ENCODE measurements at regions not wholly inside any gene's neighbourhood (a gene's known extent, or its start where the extent isn't known, plus 50 kb on each side); places are given as distances from the start of the nearest gene placed in this dataset.

DNA sequence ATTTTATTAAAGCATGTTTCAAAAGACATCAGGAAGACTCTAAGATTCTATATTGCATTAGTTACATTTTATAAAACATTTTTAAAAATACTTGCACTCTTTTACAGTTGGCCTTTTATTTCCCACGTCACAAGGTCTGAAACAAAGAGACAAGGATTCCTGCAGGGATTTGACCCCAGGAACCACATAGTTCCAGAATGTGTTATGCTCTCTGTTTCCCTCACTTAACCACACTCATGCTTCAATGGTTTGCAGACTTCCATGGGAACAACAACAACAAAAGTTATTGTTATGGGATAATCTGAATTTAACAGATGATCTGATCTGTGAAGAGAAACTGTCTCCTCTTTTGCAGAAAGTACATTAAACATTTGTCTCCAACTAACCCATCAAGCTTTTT is 104.3 kb upstream of the PPFIA2 start:
- DNase-seq: no peak
- H3K4me1 ChIP-seq: no peaks in the 10 kb centered on the region
- no peaks in the 10 kb centered on the region for H3K9me3 ChIP-seq
- no peak overlapping the region for H3K27ac ChIP-seq
- TF ChIP-seq POLR2A (IDR thresholded peaks at IDR 0.05): no peak
- TF ChIP-seq, protein P1, sequence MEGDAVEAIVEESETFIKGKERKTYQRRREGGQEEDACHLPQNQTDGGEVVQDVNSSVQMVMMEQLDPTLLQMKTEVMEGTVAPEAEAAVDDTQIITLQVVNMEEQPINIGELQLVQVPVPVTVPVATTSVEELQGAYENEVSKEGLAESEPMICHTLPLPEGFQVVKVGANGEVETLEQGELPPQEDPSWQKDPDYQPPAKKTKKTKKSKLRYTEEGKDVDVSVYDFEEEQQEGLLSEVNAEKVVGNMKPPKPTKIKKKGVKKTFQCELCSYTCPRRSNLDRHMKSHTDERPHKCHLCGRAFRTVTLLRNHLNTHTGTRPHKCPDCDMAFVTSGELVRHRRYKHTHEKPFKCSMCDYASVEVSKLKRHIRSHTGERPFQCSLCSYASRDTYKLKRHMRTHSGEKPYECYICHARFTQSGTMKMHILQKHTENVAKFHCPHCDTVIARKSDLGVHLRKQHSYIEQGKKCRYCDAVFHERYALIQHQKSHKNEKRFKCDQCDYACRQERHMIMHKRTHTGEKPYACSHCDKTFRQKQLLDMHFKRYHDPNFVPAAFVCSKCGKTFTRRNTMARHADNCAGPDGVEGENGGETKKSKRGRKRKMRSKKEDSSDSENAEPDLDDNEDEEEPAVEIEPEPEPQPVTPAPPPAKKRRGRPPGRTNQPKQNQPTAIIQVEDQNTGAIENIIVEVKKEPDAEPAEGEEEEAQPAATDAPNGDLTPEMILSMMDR (IDR thresholded peaks at IDR 0.05): no peak
- no peak overlapping the region for H3K4me3 ChIP-seq
- no peaks in the 10 kb centered on the region for H3K36me3 ChIP-seq
- H3K27me3 ChIP-seq: no peaks in the 10 kb centered on the region

DNA sequence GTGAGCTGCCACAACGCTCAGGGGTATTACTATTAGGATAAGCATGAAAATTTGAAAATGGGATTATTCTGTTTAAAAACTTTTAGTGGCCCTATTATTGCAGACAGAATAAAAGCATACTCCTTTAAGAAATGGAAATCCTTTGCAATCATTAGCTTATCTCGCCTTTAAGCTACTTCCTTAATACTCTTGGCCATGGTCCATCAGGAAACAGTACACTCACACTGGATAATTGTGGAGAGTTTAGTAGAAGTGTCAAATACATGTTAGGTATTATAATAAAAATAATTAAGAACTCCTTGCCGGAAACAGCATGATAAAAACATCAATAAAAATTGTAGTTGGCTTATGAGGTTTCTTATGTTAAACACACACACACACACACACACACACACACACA is 100.4 kb upstream of the PPFIA2 start:
- Histone ChIP-seq H3K36me3 (no peaks in the 10 kb centered on the region), H3K27ac (no peak overlapping the region), H3K4me3 (no peak overlapping the region), H3K27me3 (no peaks in the 10 kb centered on the region), H3K4me1 (no peaks in the 10 kb centered on the region), H3K9me3 (no peaks in the 10 kb centered on the region)
- TF ChIP-seq POLR2A (IDR thresholded peaks at IDR 0.05): no peak
- TF ChIP-seq, protein P1 (IDR thresholded peaks at IDR 0.05): no peak
- no peak for DNase-seq

DNA sequence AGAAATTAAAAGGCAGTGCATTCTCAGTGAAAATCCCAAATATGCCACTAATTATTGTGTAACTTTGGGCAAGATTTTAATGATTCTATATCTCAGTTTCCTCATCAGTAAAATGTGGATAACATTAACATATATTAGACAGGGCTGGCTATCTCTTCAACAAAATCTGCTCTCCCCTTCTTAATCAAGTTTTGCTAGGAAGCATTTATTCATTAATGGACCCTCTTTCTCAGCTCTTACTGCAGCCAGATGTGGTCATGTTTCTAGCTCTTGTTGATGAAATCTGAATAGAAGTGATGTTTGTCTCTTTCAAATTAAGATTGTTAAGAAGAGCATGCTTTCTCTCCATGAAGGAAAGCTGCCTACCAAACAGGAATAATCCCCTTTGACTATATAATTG is 84.4 kb upstream of the PPFIA2 start:
- no peaks in the 10 kb centered on the region for H3K9me3 ChIP-seq
- H3K27ac ChIP-seq: no peak overlapping the region
- DNase-seq: no peak
- H3K4me1 ChIP-seq: no peaks in the 10 kb centered on the region
- H3K36me3 ChIP-seq: no peaks in the 10 kb centered on the region
- H3K4me3 ChIP-seq: no peak overlapping the region
- TF ChIP-seq POLR2A (IDR thresholded peaks at IDR 0.05): no peak
- TF ChIP-seq, protein P1 (IDR thresholded peaks at IDR 0.05): no peak
- no peaks in the 10 kb centered on the region for H3K27me3 ChIP-seq

DNA sequence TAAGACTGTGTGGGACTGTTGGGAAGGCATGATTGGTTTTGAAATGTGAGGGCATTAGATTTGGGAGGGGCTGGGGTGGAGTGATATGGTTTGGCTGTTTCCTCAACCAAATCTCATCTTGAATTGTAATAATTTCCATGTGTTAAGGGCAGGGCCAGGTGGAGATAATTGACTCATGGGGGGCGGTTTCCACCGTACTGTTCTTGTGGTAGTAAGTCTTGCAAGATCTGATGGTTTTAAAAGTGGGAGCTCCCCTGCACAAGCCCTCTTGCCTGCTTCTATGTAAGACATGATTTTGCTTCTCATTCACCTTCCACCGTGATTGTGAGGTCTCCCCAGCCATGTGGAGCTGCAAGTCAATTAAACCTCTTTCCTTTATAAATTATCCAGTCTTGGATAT is 76.6 kb upstream of the PPFIA2 start:
- H3K27me3 ChIP-seq: no peaks in the 10 kb centered on the region
- no peak overlapping the region for H3K4me3 ChIP-seq
- H3K9me3 ChIP-seq: no peaks in the 10 kb centered on the region
- no peaks in the 10 kb centered on the region for H3K36me3 ChIP-seq
- TF ChIP-seq, protein P1 (IDR thresholded peaks at IDR 0.05): no peak
- TF ChIP-seq POLR2A (IDR thresholded peaks at IDR 0.05): no peak
- H3K27ac ChIP-seq: no peak overlapping the region
- H3K4me1 ChIP-seq: no peaks in the 10 kb centered on the region
- DNase-seq: no peak

DNA sequence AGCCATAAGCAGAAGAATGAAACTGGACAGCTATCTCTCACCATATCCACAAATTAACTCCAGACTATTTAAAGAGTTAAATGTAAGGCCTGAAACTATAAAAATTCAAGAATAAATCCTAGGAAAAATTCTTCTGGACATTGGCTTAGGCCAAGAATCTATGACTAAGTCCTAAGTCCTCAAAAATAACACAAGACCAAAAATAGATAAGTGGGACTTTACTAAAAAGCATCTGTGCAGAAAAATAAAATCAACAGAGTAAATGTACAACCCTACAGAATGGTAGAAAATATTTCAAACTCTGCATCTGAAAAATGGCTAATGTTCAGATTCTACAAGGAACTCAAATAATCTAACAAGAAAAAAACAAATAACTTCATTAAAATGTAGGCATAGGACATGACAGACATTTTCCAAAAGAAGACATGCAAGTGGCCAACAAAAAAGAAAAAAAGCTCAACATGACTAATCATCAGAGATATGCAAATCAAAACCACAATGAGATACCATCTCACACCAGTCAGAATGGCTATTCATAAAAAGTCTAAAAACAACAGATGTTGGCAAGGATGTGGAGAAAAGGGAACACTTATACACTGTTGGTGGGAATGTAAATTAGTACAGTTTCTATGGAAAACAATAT is 61.0 kb upstream of the PPFIA2 start:
- no peak overlapping the region for H3K27ac ChIP-seq
- TF ChIP-seq, protein P1 (IDR thresholded peaks at IDR 0.05): no peak
- TF ChIP-seq POLR2A (IDR thresholded peaks at IDR 0.05): no peak
- no peak for DNase-seq
- H3K9me3 ChIP-seq: no peaks in the 10 kb centered on the region
- no peaks in the 10 kb centered on the region for H3K4me1 ChIP-seq
- no peaks in the 10 kb centered on the region for H3K27me3 ChIP-seq
- H3K4me3 ChIP-seq: no peak overlapping the region
- H3K36me3 ChIP-seq: no peaks in the 10 kb centered on the region

DNA sequence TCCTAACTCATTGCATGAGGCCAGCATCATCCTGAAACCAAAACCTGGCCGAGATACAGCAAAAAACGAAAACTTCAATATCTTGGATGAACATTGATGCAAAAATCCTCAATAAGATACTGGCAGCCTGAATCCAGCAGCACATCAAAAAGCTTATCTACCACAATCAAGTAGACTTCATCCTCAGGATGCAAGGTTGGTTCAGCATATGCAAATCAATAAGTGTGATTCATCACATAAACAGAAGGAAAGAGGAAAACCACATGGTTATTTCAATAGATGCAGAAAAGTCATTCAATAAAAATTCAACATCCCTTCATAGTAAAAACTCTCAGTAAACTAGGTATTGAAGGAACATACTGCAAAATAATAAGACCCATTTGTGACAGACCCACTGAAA is 56.5 kb upstream of the PPFIA2 start:
- TF ChIP-seq POLR2A (IDR thresholded peaks at IDR 0.05): no peak
- TF ChIP-seq, protein P1 (IDR thresholded peaks at IDR 0.05): no peak
- no peaks in the 10 kb centered on the region for H3K9me3 ChIP-seq
- H3K4me3 ChIP-seq: no peak overlapping the region
- DNase-seq: no peak
- no peaks in the 10 kb centered on the region for H3K4me1 ChIP-seq
- H3K27ac ChIP-seq: no peak overlapping the region
- H3K36me3 ChIP-seq: no peaks in the 10 kb centered on the region
- H3K27me3 ChIP-seq: no peaks in the 10 kb centered on the region

Data from Peyer's patch (tissue), 4 donors.